GM18519 (cell line): ENCODE measurements at regions not wholly inside any gene's neighbourhood (a gene's known extent, or its start where the extent isn't known, plus 50 kb on each side); places are given as distances from the start of the nearest gene placed in this dataset.

ENCODE experiments used
- ATAC-seq: cut with Tn5 transposase; IDR thresholded peaks from one replicate; pipeline ENCODE4 v1.9.1; 2021; ENCODE audit warnings: mild to moderate bottlenecking, moderate library complexity; ENCODE audit not compliant: unreplicated experiment, low FRiP score

- ATAC-seq: no peak
Observed at GRCh38 chr2:168338292-168338691, 90.9 kb upstream of the STK39 start.

GRCh38 chr2:168338803-168339437 lies 91.5 kb upstream of the STK39 start:
- ATAC-seq: no peak

DNA sequence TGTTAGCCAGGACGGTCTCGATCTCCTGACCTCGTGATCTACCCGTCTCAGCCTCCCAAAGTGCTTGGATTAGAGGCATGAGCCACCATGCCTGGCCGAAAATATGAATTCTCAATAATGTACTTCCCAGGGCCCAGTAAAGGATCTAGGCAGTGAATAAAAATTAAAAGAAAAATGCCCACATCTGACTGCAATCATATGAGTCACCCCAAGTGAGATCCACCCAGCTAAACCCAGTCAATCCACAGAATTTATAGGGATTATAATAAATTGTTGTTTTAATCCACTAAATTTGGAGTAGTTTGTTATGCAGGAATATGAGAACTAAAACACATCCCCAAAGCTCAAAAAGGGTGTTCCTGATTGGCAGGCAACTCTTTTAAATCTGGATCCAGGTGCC lies 93.5 kb upstream of the STK39 start:
- ATAC-seq: no peak

DNA sequence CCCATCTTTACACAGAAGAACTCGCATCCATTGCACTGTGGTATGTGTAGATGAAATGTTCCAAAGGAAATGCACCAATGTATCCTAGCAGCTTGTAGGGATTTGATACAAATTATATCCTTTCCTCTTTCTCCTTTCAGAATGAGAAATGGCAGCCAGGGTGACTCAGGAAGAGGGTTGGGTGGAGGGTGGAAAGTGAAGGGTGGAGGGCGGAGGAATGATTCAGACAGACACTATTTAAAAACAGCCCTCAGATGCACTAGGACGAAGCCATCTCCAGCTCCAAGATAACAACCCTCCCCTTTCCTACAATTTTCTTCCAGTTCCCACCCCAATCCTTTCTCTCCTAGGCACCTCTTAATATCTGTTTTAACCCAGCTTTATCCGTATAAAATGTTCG lies 96.2 kb upstream of the STK39 start:
- ATAC-seq: no peak

GRCh38 chr2:168344706-168345105 lies 97.3 kb upstream of the STK39 start:
- ATAC-seq: no peak

DNA sequence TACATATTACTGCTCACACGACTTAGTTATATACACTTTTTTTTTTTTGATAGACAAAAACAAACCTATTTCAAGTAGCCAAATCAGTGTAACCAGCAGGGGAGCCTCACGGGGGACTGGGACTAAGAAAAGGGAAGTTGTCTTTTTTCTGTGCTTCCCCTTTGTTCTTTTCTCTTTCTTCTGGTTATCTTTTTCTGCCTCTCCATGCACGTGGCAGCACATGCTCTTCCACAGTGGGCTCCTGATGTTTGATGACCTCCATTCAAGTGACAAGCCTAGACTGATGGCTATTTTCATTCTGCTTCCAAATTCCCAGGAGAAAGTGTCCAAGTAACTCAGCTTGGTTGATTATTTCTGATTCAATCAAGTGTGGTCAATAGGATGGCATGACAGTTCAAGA lies 98.2 kb upstream of the STK39 start:
- ATAC-seq: no peak

GRCh38 chr2:168346725-168347477 lies 99.5 kb upstream of the STK39 start:
- peak; percentile 60 for ATAC-seq

GRCh38 chr2:168348076-168348475 lies 100.7 kb upstream of the STK39 start:
- peak; percentile 69 for ATAC-seq

GRCh38 chr2:168350380-168350779 lies 103.0 kb upstream of the STK39 start:
- no peak for ATAC-seq

- ATAC-seq: no peak
Observed at GRCh38 chr2:168353251-168353650, 102.8 kb upstream of the CERS6 start.

DNA sequence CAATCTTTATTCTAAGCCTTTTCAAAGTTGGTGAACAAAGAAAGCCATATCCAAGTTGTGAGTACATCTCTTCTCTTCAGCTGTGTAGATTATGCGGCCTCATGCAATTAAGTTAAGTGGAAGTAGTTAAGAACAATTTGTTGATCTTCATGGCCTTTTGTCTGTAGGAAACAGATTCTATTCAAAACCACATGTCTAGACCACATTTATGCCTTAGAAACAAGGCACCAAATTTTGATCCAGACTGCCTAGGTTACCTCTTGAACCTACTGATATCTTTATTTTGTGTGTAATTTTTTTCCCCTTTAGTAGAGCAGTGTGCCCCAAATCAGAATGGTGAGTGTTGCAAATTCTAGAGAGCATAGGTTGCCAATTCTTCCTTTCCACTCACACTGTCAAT lies 101.6 kb upstream of the CERS6 start:
- ATAC-seq: no peak

DNA sequence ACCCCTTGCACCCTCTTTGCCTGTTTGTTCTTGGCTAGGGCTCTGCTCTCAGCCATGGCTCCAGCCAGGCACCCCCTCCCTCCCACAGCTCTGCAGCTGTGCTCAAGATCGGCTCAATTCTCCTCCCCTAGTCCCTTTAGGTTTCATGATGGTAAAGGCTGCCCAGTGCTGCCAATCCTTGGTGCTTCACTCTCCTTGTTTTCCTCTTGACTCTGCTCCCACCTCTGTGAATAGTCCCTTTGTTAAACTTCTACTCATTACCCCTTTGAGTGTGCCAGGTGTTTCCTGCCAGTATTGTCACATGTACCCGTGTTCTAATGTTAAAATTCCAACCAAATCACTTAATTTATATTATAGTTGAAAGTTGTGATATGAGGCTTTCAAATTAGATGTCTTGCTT lies 101.0 kb upstream of the CERS6 start:
- no peak for ATAC-seq

DNA sequence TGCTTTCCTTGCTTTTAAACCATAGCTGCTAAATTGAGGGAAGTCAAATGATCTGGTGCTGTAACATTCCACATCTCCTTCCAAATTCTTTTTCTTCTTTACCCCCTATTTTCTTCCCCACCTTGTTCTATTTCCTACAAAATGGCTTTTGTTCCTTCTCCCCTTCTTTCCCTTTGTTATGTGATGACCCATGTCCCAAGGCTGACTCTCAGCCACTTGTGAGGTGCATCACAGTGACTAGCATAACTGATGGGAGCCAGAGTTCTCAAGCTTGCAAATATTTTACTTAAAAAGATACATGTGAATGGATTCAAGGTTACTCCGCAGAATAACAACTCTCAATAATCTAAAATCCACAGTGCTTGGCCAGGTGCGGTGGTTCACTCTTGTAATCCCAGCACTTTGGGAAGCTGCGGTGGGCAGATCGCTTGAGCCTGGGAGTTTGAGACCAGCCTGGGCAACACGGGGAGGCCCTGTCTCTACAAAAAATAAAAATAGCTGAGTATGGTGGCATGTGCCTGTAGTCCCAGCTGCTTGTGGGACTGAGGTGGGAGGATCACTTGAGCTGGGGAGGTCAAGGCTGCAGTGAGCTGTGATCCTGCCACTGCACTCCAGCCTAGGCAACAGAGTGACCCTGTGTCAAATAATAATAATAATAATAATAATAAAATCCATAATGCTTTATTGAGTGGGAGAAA lies 100.1 kb upstream of the CERS6 start:
- ATAC-seq: no peak

DNA sequence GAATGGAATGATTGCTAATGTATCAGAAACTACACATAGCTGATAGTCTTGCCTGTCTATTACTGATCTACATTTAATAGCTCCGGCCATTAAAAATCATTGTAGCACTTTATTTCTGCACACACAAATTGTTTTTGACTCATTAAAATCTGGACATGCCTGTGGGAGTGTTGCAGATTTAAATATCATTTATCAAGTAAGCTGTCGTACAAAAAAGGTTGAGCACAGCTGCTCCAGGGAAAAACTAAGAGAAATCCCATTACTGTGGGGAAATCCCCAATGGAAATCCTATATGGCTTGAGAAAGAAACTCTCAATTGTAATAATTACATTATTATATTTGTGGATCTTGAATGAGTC lies 99.6 kb upstream of the CERS6 start:
- no peak for ATAC-seq

DNA sequence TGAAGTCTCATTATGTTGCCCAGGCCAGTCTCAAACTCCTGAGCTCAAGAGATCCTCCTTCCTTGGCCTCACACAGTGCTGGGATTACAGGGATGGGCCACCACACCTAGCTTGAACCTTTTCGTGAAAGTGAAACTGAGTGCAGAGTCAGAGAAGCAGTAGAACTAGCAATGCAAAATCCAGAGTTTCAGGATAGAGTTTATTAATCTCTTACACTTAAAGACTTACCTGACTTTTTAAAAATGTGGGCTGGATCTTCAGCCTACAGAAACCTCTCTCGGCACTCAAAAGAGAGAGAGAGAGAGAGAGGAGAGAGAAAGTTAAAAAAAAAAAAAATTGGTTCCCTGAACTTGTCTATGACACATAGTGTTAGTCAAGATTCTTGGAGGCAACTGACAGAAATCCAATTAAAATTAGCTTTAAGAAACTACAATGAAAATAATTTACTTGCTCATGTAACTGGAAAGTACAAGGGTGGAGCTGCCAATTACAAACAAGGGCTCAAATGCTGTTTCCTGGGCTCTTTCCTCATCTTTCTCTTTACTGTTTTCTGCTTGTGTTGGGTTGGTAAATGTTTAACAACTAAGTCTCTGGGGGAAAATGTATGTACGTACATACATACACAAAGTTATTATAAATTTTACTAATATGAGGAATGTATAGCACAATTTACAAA lies 98.1 kb upstream of the CERS6 start:
- ATAC-seq: no peak

DNA sequence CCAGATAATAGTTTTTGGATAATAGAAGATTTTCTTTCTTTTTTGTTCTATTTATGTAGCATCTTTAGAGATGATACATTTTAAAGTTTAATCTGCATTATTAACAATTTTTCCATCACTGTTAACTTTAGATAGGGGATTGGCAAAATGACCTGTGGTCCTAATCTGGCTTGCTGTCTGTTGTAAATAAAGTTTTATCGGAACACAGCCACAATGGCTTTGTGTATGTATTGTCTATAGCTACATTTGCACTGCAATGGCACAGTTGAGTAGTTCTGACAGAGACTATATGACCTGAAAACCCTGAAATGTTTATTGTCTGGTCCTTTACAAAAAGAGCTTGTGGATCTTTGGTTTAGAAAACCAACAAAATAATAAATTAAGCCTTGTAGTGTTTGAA lies 97.0 kb upstream of the CERS6 start:
- no peak for ATAC-seq

- no peak for ATAC-seq
Observed at GRCh38 chr2:168363347-168364092, 92.6 kb upstream of the CERS6 start.

DNA sequence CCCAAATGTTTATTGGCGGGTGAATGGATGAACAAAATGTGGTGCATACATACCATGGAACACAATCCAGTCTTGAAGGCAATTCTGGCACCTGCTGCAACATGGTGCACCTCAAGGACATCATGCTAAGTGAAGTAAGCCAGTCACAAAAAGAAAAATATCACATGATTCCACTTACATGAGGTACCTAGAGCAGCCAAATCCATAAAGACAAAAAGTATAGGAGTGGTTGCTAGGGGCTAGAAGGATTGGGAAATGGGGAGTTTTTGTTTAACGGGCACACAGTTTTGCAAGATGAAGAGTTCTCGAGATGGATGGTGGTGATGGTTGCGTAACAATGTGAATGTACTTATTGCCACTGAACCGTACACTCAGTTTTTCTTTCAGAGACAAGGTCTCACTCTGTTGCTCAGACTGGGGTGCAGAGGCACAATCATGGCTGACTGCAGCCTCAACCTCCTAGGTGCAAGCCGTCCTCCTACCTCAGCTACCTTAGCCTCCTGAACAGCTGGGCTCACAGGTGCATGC lies 90.9 kb upstream of the CERS6 start:
- no peak for ATAC-seq

DNA sequence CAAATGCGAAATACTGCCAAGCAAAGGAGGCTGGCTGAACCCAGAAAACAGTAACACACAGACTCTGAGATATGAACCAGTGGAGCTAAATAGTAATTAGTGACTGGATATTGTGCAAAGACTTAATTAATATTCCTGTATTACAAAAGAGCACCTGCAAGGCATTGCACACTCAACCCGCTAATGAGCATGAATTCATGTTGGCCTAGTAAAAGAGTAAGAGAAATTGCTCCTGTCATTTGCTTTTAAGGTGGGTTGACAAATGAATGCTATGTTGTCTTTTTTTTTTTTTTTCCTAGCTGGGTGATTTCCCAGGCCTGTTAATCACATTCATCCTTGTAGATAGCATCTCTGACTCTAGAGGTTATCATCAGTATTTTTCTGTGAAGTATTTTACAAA lies 87.0 kb upstream of the CERS6 start:
- ATAC-seq: no peak

DNA sequence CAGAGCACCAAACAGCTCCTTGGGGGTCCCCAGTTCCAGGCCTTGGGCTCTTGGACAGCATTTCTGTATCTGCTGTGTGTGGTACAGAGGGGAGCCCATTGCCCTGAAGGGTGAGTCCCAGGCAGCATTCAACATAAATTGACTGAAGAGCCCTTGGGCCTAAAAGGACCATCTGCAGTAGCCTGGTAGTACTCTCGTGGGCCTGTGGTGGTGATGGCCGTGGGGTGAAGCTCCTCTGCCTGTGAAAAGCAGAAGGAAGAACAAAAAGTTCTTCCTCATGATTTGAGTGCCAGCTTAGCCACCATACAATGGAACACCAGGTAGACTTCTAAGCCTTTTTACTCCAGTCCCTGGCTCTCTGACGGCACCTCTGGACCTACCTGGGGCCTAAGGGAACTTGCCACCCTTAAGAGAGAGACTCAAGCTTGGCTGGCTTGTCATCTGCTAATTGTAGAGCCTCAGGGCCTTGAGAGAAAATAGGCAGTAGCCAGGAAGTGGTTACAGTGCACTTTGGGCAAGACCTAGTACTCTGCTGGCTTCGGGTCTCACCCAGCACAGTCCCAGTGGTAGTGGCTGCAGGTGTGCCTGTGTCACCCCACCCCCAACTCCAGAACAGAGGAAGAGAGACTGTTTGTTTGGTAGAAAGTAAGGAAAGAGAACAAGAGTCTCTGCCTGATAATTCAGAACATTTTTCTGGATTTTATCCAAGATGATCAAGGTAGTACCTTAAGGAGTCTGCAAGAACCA lies 84.6 kb upstream of the CERS6 start:
- no peak for ATAC-seq
